HG03025 (cell line): ENCODE measurements at regions not wholly inside any gene's neighbourhood (a gene's known extent, or its start where the extent isn't known, plus 50 kb on each side); places are given as distances from the start of the nearest gene placed in this dataset.
"Not testable (repeated sequence)": the region's sequence is repeated elsewhere in the genome, so short reads cannot be mapped to it uniquely, and the experiment has no call there.

Experiments used
- ATAC-seq: cut with Tn5 transposase; IDR thresholded peaks from one replicate; pipeline ENCODE4 v1.9.1; 2021; ENCODE audit warnings: mild to moderate bottlenecking, moderate library complexity; ENCODE audit not compliant: unreplicated experiment, low FRiP score

DNA sequence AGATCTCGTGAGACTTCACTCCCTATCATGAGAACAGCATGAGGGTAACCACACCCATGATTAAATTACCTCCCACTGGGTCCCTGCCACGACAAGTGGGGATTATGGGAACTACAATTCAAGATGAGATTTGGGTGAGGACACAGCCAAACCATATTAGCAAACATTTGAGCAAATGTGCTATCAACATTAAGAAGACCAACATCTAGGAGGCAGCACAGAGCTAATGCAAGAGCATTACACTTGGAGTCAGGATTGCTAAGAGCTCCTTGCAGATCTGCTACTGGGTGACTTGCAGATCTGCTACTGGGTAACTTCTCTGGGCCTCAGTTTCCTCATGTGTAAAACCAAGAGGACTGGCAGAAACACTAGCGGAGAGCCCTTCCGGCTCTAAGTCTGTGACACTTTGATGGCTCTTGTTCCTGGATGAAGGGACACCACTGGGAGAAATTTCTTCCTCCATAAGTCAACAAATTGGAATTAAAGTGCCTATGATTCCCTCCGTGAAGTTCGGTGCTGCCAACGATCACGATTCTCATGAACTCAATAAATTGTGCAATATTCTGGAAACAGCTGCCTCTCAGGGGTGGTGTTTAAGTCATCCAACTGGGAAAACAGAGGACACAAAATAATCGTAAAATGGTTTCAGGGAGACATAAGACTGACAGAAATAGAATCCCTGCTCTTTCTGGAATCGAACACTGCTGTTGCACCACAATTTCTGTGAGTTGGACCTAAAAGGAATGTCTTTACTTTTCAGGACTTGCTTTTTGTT lies 115.8 kb upstream of the ITGB1 start:
- no peak for ATAC-seq

DNA sequence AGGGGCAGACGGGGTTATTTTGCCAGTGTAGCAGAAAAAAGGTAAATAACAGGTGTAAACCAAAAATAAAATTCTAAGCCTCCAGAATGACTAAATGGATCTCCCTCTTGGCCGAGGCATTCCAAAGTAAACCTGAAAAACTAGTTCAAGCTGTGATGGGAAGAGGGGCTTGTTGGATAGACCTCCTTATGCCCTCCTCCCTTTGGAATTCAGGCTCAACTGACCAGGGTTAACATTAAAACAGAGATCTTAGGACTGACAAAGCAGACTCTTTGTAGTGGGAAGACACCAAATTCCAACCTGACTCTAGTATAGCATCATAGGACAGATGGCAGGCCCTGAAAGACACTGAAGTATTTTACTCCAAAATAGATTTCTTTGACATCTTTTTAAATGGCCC lies 113.8 kb upstream of the ITGB1 start:
- no peak for ATAC-seq

GRCh38 chr10:33070101-33070500 lies 112.1 kb upstream of the ITGB1 start:
- ATAC-seq = no peak

DNA sequence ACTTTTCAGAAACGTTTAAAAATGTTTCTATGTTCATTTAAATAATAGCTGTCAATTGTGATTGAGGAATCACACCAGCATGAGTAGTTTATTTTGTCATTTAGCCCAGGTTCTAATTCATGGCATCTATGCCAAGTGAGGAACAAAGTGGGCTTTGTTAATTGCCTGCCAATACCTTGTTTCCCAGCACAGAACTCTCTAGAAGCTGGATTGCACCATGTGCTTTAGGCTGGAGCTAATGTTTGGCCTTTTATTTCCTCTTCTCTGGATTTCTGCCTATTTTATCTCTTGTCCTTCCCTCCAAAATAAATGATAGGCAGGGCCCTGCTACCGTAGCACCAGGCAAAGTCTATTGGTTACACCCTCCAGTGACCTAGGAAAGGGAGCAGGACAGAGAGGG lies 109.9 kb upstream of the ITGB1 start:
- ATAC-seq = no peak

DNA sequence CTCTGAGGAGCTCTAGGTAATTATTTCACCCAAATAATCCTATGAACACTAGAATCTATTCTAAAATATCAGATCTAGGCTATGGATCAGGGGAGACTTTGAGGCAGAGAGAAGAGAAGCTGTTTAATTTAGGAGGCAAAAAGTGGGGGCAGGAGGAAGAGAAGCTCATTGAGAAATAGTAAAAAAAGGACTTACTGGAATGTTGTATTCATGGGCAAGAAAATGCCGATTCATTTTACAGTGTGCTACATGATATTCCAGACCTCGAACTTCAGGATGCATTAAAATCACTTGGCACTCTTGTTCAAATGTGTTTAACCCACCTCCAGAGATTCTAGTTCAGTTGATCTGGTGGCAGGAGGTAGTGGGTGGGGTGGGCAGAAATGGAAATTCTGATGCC lies 109.5 kb upstream of the ITGB1 start:
- ATAC-seq = no peak

DNA sequence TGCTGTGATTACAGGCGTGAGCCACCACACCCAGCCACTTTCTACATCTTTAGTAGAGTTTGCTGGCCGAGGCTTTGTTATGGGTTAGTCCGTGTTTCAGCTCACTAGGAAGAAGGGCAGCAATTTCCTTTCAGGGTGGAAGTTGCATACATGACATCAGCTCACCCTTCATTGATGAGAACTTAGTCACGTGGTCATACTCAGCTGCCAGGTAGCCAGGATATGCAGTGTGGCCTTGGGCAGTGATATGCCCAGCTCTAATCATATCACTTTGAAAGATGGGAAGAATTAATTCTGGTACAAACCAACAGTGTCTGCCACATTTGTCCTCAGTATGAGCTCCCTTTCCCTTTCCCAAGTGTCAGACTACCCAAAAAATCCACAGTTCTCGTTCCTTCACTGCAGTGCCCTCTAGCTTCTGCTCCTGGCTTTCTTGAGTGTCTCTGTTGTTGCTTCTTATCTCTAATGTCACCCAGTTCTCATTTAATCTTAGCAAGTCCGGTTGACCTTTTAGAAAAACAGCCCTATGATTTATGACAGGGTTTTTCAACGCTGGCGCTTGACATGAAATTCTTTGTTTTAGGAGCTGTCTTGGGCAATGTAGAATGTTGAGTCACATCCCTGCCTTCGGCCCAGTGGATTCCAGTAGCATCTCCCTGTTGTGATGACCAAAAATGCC lies 108.7 kb upstream of the ITGB1 start:
- no peak for ATAC-seq

- no peak for ATAC-seq
Measured at GRCh38 chr10:33065111-33065510, 107.1 kb upstream of the ITGB1 start.

DNA sequence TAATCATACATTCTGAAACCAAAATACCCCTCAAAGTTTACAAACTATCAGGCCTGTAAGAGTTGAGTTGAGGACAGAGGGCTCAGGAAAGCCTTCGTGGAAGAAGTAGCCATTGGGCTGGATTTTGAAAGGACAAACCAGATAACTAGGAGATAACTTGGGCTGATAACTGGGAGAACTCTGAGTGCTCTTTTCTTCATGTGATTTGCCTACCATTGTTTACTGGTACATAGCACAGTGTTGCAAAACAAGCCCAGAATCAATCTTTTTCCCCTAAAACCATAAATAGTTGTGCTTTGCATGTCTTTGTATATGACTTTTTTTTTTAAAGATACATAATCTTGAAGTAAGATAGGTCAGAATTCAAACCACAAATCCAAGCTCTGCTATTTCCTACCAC lies 106.7 kb upstream of the ITGB1 start:
- ATAC-seq = no peak

- ATAC-seq = no peak
Measured at GRCh38 chr10:33057620-33058019, 99.6 kb upstream of the ITGB1 start.

DNA sequence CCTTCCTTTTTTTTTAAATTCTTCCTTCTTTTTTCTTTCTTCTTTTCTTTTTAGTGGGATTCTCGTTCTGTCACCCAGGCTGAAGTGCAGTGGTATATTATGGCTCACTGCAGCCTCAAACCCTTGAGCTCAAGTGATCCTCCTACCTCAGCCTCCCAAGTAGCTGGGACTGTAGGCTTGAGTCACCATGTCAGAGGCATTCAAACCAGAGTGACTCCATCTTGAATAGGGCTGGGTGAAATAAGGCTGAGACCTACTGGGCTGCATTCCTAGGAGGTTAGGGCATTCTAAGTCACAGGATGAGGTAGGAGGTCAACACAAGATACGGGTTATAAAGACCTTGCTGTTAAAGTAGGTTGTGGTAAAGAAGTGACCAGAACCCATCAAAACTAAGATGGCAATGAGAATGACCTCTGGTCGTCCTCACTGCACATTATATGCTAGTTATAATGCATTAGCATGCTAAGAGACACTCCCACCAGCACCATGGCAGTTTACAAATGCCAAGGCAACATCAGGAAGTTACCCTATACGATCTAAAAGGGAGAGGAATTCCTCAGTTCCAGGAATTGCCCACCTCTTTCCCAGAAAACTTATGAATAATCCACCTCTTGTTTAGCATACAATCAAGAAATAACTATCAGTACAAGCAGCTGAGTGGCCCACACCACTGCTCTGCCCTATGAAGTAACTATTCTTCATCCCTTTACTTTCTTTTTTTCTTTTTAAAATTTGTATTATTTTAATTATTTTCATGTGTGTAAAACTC lies 99.0 kb upstream of the ITGB1 start:
- ATAC-seq = no peak

DNA sequence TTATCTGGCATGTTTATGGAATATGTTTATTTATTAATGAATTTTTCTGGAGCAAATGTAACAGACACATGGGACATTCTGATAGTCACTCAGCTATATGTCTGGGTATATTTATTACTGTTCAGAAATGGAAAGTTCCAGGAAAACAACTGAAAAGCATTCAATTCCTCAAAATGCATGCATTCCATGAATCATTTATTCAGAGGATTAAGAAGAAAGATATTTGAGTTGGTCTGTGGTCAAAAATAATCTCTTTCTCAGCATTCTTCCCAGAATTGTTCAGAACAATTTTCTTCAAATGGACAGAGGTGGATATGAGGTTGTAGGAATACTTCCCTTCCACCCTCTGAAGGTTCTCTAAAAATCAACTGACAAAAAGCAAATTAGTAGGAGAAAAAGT lies 97.6 kb upstream of the ITGB1 start:
- ATAC-seq = no peak

DNA sequence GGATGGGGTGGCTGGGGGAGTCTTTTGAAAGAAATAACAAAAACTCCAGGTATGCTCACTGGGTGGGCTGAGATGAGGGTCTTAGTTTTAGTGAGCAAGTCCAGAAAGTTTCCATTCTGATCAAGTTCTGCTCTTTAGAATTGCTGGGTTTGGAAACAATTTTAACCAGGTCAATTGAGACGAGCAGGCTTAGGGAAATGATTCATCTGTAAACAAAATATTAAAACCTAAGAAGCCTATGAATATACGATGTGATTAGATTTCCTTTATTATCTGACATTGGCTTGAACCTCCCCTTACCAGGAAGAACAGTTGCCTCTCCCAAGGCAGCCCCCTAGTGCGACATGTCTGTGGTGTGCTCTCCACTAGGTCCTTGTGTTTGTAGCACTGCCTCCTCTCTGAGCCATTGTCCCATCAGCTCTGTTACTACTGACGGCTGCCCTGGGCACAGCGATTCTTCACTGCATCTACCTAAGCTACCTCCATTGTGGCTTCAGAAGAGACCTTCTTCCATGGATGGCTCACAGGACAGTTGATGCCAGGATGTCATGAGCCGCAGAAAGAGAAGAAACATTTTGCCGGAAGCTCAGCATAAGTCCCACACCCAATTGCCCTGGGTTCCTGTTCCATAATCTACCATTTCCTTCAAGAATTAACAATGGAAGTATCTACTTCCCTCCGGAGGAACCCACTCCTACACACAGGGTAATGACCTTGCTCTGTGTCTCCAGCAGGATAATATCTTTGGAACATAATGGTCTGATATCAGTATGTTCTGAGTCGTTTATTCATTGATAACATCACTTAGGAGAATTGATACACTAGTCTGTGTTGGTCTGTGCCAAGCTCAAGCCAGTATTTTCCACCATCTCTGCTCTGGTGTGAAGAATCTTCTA lies 95.1 kb upstream of the ITGB1 start:
- ATAC-seq = no peak

- no peak for ATAC-seq
Measured at GRCh38 chr10:33052263-33052875, 94.3 kb upstream of the ITGB1 start.

DNA sequence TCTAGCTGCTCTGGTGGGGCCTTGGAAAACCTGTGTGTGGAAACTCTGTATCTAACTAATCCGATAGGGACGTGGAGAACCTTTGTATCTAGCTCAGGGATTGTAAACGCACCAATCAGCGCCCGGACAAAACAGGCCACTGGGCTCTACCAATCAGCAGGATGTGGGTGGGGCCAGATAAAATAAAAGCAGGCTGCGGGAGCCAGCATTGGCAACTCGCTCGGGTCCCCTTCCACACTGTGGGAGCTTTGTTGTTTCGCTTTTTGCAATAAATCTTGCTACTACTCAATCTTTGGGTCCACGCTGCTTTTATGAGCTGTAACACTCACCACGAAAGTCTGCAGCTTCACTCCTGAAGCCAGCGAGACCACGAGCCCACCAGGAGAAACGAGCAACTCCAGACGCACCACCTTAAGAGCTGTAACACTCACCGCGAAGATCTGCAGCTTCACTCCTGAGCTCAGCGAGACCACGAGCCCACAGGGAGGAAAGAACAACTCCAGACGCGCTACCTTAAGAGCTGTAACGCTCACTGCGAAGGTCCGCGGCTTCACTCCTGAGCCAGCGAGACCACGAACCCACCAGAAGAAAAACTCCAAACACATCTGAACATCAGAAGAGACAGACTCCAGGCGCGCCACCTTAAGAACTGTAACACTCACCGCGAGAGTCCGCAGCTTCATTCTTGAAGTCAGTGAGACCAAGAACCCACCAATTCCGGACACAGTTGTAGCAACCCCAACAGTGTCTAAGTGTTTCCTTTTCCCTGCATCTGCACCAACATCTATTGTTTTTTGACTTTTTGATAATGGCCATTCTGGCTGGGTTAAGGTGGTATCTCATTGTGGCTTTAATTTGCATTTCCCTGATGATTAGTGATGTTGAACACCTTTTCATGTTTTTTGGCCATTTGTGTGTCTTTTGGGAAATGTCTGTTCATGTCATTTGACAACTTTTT lies 92.2 kb upstream of the ITGB1 start:
- not testable (repeated sequence) for ATAC-seq

- no peak for ATAC-seq
Measured at GRCh38 chr10:33048223-33048622, 90.2 kb upstream of the ITGB1 start.

GRCh38 chr10:33047655-33048054 lies 89.6 kb upstream of the ITGB1 start:
- ATAC-seq = no peak

- no peak for ATAC-seq
Measured at GRCh38 chr10:33046792-33047191, 88.8 kb upstream of the ITGB1 start.

DNA sequence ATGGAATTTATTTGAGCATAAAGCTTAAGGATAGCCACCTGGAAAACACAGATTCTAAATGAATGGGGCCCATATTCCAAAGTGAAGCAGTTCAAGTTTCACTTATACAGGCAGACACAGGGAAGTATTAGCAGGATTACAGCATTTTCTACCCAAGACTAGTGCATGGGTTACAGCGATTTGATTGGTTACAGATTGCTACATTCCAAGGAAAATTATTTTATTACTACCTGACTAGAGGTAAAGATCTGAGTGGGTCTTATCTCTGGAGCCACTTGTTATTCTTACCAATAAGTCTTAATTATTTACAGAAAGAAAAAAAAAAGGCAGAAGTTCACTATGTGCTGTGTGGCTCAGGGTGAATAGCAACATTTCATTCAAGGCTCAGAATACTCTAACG lies 87.4 kb upstream of the ITGB1 start:
- no peak for ATAC-seq

DNA sequence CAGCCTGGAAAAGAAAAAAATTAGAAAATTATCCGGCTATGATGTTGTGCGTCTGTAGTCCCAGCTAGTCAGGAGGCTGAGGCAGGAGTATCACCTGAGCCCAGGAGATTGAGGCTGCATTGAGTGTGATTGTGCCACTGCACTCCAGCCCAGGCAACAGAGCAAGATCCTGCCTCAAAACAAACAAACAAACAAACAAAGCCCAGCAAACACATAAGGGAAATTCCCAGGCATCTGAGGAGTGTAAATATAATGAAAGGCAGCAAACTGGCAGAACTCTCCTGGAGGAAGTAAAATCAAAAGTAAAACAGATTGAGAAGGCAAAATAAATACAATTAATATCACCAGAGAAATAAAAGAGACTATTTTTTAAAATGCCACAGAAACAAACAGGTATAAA lies 84.5 kb upstream of the ITGB1 start:
- no peak for ATAC-seq
